ENCODE measurements at regions not wholly inside any gene's neighbourhood (a gene's known extent, or its start where the extent isn't known, plus 50 kb on each side); places are given as distances from the start of the nearest gene placed in this dataset.

DNA sequence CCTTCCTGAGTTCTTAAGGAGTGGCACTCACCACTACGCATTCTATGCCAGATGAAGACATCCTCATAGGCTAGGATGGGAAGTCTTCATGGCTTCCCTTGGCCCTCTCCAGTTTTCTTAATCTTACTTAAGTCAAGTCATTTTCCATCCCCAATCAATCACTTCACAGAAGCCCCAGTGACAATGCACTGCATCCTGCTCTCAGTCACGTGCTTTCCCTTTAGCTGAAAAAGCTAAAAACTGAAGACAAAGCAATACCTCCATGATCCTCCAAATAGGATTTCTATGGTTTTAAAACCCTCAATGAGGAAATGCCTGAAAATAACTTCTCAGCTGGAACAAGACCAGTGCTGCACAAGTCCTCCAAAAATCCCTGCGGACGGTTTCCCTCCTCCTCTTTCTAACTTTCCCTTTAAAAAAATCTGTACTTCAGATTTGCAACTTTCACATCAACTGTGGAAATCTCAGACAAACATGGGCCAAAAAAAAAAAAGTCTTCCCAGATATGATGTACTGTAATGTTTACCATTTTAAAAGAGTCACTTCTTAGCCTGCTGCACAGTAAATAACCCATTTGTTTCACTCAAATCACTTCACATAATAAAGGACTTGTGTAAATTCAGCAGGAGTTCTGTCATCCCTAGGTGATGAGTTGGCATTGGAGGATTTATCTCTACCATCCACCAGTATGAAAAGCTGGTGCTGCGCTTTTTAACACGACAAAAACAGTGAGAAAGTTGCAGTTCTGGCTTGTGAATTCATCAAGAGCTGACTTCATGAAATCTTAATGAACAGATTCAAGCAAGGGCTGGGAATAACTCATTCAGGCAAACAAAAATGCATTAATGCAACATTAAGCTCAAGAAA lies 590.0 kb upstream of the NOX3 start:
- H3K9ac ChIP-seq (ENCODE audit: low read depth, low read length): no peak overlapping the region
- H3K23ac ChIP-seq (ENCODE audit: low read depth, low read length): no peak overlapping the region
- H2AK9ac ChIP-seq (replicated peaks; ENCODE audit: low read depth, low read length, poor library complexity): no peak overlapping the region
- no peaks in the 10 kb centered on the region for H4K20me1 ChIP-seq (ENCODE audit: insufficient read depth, low read length)
- no peaks in the 10 kb centered on the region for H3K4me1 ChIP-seq (ENCODE audit: control insufficient read depth, insufficient read depth, low read length)
- H3K27me3 ChIP-seq (ENCODE audit: control insufficient read depth, insufficient read depth, low read length): no peaks in the 10 kb centered on the region
- no peak overlapping the region for H3K14ac ChIP-seq (replicated peaks; ENCODE audit: low read depth, low read length)
- H2AFZ ChIP-seq (replicated peaks; ENCODE audit: low read length, poor library complexity): no peak overlapping the region
- H2BK20ac ChIP-seq (ENCODE audit: low read depth, low read length): no peak overlapping the region
- ChIA-PET CTCF (interaction anchor here (1.3 kb wide), 1 partner anchor 10 kb away, joined by 3 read pairs; no protein-coding TSS in a partner anchor), POLR2A (ENCODE audit: unreplicated experiment) (no interaction called here)
- no peak overlapping the region for H3K56ac ChIP-seq (ENCODE audit: extremely low read depth, insufficient read depth, low read length)
- peak overlapping the region; percentile 41; the same call in 1 of the 2 replicates for H3K18ac ChIP-seq (ENCODE audit: low read depth, low read length)
- intact Hi-C loops (cut with micrococcal nuclease): no loop called here
- H2BK120ac ChIP-seq (ENCODE audit: low read depth, low read length): no peak overlapping the region
- in situ Hi-C loops (cut with MboI; ENCODE audit: low sequenced_read_pairs): no loop called here
- no peaks in the 10 kb centered on the region for H3K36me3 ChIP-seq (ENCODE audit: control insufficient read depth, insufficient read depth, low read length)
- H2AK5ac ChIP-seq (ENCODE audit: low read depth, low read length): no peak overlapping the region
- 32% methylated on average over 3 of the region's 6 CpGs; no CpG with 5 or more reads in 1 of the 2 experiments for WGBS, 2 experiments (ENCODE audit: extremely low coverage in 2 of 2, insufficient read length in 1 of 2)
- no peaks in the 10 kb centered on the region for H3K9me1 ChIP-seq (ENCODE audit: insufficient read depth, low read length)
- H4K8ac ChIP-seq (ENCODE audit: low read depth in 2 of 2, low read length in 2 of 2): no peak overlapping the region
- H3K27ac ChIP-seq (ENCODE audit: insufficient read depth, low read length): no peak overlapping the region
- no peaks in the 10 kb centered on the region for H3K79me1 ChIP-seq (ENCODE audit: low read depth in 1 of 2, low read length in 2 of 2)
- BruUV-seq (replicated peaks): no TSS peak
- no peak overlapping the region for H4K5ac ChIP-seq (ENCODE audit: low read depth, low read length)
- H4K91ac ChIP-seq (ENCODE audit: insufficient read depth, low read depth, low read length): no peak overlapping the region
- no peak overlapping the region for H2BK5ac ChIP-seq (ENCODE audit: low read depth, low read length, poor library complexity, severe bottlenecking)
- peak overlapping the region; percentile 5; the same call in 1 of the 2 replicates for H3K4me2 ChIP-seq (ENCODE audit: low read depth, low read length)
- H3K4ac ChIP-seq (ENCODE audit: low read depth, low read length): no peak overlapping the region
- dilution Hi-C loops (cut with HindIII; ENCODE audit: low sequenced_read_pairs, unreplicated experiment): no loop called here
- H3K9me3 ChIP-seq (ENCODE audit: control insufficient read depth, insufficient read depth, low read length): no peaks in the 10 kb centered on the region
- DNase-seq: no peak
- H2BK15ac ChIP-seq (ENCODE audit: low read depth, low read length): no peak overlapping the region
- ATAC-seq (ENCODE audit: low read depth): no peak
- H3K4me3 ChIP-seq (ENCODE audit: insufficient read depth, low read depth, low read length): no peak overlapping the region
- TF ChIP-seq RFX5 (IDR thresholded peaks at IDR 0.05; ENCODE audit: low read depth, low read length): no peak
- no peak for TF ChIP-seq MXI1 (IDR thresholded peaks at IDR 0.05; ENCODE audit: borderline replicate concordance, low read depth, low read length)
- no peak for TF ChIP-seq MAFK (IDR thresholded peaks at IDR 0.05; ENCODE audit: low read depth, low read length)
- TF ChIP-seq POLR2A (IDR thresholded peaks at IDR 0.05; ENCODE audit: low read depth, low read length): no peak
- no peak for TF ChIP-seq RAD21 (IDR thresholded peaks at IDR 0.05; ENCODE audit: low read length)
- TF ChIP-seq, protein P1, sequence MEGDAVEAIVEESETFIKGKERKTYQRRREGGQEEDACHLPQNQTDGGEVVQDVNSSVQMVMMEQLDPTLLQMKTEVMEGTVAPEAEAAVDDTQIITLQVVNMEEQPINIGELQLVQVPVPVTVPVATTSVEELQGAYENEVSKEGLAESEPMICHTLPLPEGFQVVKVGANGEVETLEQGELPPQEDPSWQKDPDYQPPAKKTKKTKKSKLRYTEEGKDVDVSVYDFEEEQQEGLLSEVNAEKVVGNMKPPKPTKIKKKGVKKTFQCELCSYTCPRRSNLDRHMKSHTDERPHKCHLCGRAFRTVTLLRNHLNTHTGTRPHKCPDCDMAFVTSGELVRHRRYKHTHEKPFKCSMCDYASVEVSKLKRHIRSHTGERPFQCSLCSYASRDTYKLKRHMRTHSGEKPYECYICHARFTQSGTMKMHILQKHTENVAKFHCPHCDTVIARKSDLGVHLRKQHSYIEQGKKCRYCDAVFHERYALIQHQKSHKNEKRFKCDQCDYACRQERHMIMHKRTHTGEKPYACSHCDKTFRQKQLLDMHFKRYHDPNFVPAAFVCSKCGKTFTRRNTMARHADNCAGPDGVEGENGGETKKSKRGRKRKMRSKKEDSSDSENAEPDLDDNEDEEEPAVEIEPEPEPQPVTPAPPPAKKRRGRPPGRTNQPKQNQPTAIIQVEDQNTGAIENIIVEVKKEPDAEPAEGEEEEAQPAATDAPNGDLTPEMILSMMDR (conservative IDR thresholded peaks at IDR 0.05; ENCODE audit: low read depth, low read length): no peak
- TF ChIP-seq CEBPB (IDR thresholded peaks at IDR 0.05; ENCODE audit: low read depth, low read length): no peak
- TF ChIP-seq RCOR1 (IDR thresholded peaks at IDR 0.05; ENCODE audit: insufficient replicate concordance, low read length): no peak
- no peak for TF ChIP-seq FOS (IDR thresholded peaks at IDR 0.05; ENCODE audit: low read depth, low read length)
- TF ChIP-seq, protein P2, sequence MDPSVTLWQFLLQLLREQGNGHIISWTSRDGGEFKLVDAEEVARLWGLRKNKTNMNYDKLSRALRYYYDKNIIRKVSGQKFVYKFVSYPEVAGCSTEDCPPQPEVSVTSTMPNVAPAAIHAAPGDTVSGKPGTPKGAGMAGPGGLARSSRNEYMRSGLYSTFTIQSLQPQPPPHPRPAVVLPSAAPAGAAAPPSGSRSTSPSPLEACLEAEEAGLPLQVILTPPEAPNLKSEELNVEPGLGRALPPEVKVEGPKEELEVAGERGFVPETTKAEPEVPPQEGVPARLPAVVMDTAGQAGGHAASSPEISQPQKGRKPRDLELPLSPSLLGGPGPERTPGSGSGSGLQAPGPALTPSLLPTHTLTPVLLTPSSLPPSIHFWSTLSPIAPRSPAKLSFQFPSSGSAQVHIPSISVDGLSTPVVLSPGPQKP (IDR thresholded peaks at IDR 0.05; ENCODE audit: borderline replicate concordance, low read depth, low read length): no peak
- TF ChIP-seq NFE2L2 (IDR thresholded peaks at IDR 0.05; ENCODE audit: low read depth, low read length): no peak
- no peak for TF ChIP-seq BHLHE40 (IDR thresholded peaks at IDR 0.05; ENCODE audit: low read depth, low read length)
- TF ChIP-seq CHD1 (IDR thresholded peaks at IDR 0.05; ENCODE audit: low read depth, low read length): no peak
- no peak for TF ChIP-seq SMC3 (IDR thresholded peaks at IDR 0.05; ENCODE audit: low read depth, low read length)
- TF ChIP-seq MAZ (IDR thresholded peaks at IDR 0.05; ENCODE audit: borderline replicate concordance, low read depth, low read length): no peak
